Endothelial cell of umbilical vein (primary cell): ENCODE measurements at regions not wholly inside any gene's neighbourhood (a gene's known extent, or its start where the extent isn't known, plus 50 kb on each side); places are given as distances from the start of the nearest gene placed in this dataset.

Experiments
- BruUV-seq: library from RNA; stranded (reverse); fragments of 400-500 nt; replicated peaks from 2 replicates; lab custom pipeline; 2021; lab: Mats Ljungman, UMichigan
- CTCF ChIA-PET: fragments of 300-600, 350-600 bp; sonication (Branson Sonifier 250); formaldehyde crosslinking; loops from one replicate; lab custom pipeline; 2021; ENCODE audit warnings: antibody characterized with exemption, inconsistent platforms; lab: Charles Lee
- POLR2A ChIA-PET: fragments of 300-600, 350-600 bp; sonication (Branson Sonifier 250); formaldehyde crosslinking; loops from one replicate; lab custom pipeline; 2021; ENCODE audit warnings: antibody characterized with exemption, inconsistent platforms; lab: Charles Lee
- DNase-seq: peaks from one replicate; pipeline ENCODE4 v3.0.0-alpha.2; 2011; ENCODE audit warnings: low read depth, low spot score
- FAIRE-seq: peaks from 2 replicates; lab custom pipeline; 2011; peaks lifted over from hg19 to GRCh38; lab: Jason Lieb, UNC
- H2AFZ ChIP-seq: 2 replicates; pipeline ENCODE4 v1.6.0; 2012; ENCODE audit warnings: low read depth, low read length, control low read depth, inconsistent platforms
- H3K27ac ChIP-seq: 2 replicates; pipeline ENCODE4 v1.5.1; 2011; ENCODE audit warnings: low read depth, mild to moderate bottlenecking, control low read depth, low read length, moderate library complexity; ENCODE audit not compliant: insufficient read depth
- H3K27me3 ChIP-seq, 2 experiments: 2 replicates each; pipeline versions ENCODE4 v1.6.0 to v1.6.1; 2011; ENCODE audit warnings: low read length in 2 of 2, mixed read lengths in 1 of 2; ENCODE audit not compliant: control insufficient read depth in 2 of 2, insufficient read depth in 2 of 2
- H3K36me3 ChIP-seq, 2 experiments: 2 replicates in 1 of 2; 3 replicates in 1 of 2; pipeline ENCODE4 v1.5.1; 2011; ENCODE audit warnings: low read length in 2 of 2, mild to moderate bottlenecking in 1 of 2, moderate library complexity in 1 of 2; ENCODE audit not compliant: control insufficient read depth in 2 of 2, insufficient read depth in 2 of 2; ENCODE audit errors: extremely low read depth in 1 of 2
- H3K4me1 ChIP-seq: 3 replicates; pipeline ENCODE4 v1.5.1; 2011; ENCODE audit warnings: mild to moderate bottlenecking, low read length; ENCODE audit not compliant: control insufficient read depth, insufficient read depth; ENCODE audit errors: extremely low read depth
- H3K4me2 ChIP-seq: 2 replicates; pipeline ENCODE4 v1.6.1; 2011; ENCODE audit warnings: low read length, control low read depth, mixed read lengths; ENCODE audit not compliant: insufficient read depth
- H3K4me3 ChIP-seq, 3 experiments: fragments of 200-600 bp in 1 of 3; sonication (generic), shearing (Covaris generic) in 1 of 3; replicated peaks in 1 of 3; 2 replicates each; pipeline ENCODE4 v1.5.1; 2011 to 2016; ENCODE audit warnings: control low read depth in 3 of 3, low read length in 3 of 3, mild to moderate bottlenecking in 2 of 3, inconsistent platforms in 1 of 3, low read depth in 1 of 3, moderate library complexity in 1 of 3; ENCODE audit not compliant: insufficient read depth in 1 of 3
- H3K79me2 ChIP-seq: 2 replicates; pipeline ENCODE4 v1.6.0; 2012; ENCODE audit warnings: low read length, inconsistent platforms; ENCODE audit not compliant: control insufficient read depth, insufficient read depth
- H3K9ac ChIP-seq: replicated peaks from 2 replicates; pipeline ENCODE3; 2011; ENCODE audit warnings: low read length, control low read depth; ENCODE audit not compliant: insufficient read depth; ENCODE audit errors: extremely low read depth
- H3K9me1 ChIP-seq: replicated peaks from 3 replicates; pipeline ENCODE4 v1.6.0; 2011; ENCODE audit warnings: mild to moderate bottlenecking, low read length; ENCODE audit not compliant: control insufficient read depth, insufficient read depth; ENCODE audit errors: extremely low read depth
- H3K9me3 ChIP-seq: replicated peaks from 2 replicates; pipeline ENCODE4 v1.5.1; 2012; ENCODE audit warnings: low read length, inconsistent platforms; ENCODE audit not compliant: control insufficient read depth, insufficient read depth
- H4K20me1 ChIP-seq: replicated peaks from 2 replicates; pipeline ENCODE3; 2011; ENCODE audit warnings: mild to moderate bottlenecking, low read length; ENCODE audit not compliant: control insufficient read depth, insufficient read depth; ENCODE audit errors: extremely low read depth
- EZH2 ChIP-seq: IDR thresholded peaks from 2 replicates; pipeline ENCODE4 v1.6.1; 2012; ENCODE audit warnings: borderline replicate concordance, low read depth, mild to moderate bottlenecking, moderate library complexity, low read length, inconsistent platforms; ENCODE audit not compliant: severe bottlenecking
- FOS ChIP-seq: IDR thresholded peaks from 2 replicates; pipeline ENCODE4 v1.6.1; 2011; ENCODE audit warnings: mild to moderate bottlenecking, low read length, moderate library complexity, borderline replicate concordance; ENCODE audit not compliant: insufficient read depth
- GATA2 ChIP-seq: IDR thresholded peaks from 2 replicates; pipeline ENCODE4 v1.7.0; 2011; ENCODE audit warnings: low read depth, mild to moderate bottlenecking, moderate library complexity, mixed read lengths, low read length; ENCODE audit not compliant: insufficient read length, insufficient read depth
- JUN ChIP-seq: IDR thresholded peaks from 2 replicates; pipeline ENCODE4 v1.6.1; 2011; ENCODE audit warnings: borderline replicate concordance, low read depth; ENCODE audit not compliant: insufficient read length, insufficient read depth
- MYC ChIP-seq: IDR thresholded peaks from one replicate; pipeline ENCODE4 v1.6.1; 2011; ENCODE audit warnings: mild to moderate bottlenecking, low read depth, low read length
- POLR2A ChIP-seq: IDR thresholded peaks from 2 replicates; pipeline ENCODE4 v1.6.1; 2012; ENCODE audit warnings: low read depth, mild to moderate bottlenecking, control low read depth, low read length
- POLR2AphosphoS5 ChIP-seq: IDR thresholded peaks from 2 replicates; pipeline ENCODE4 v1.6.1; 2012; ENCODE audit warnings: low read depth, mild to moderate bottlenecking, control low read depth, low read length, moderate library complexity; ENCODE audit not compliant: insufficient read depth
- dilution Hi-C: fragments of 300-500 bp; cut with MboI; formaldehyde crosslinking; loops from one replicate; pipeline ENCODE4 v1.15.0; 2019; ENCODE audit warnings: low sequenced_read_pairs; ENCODE audit not compliant: extremely low pct_ligation_motif_present
- intact Hi-C: fragments of 100-400 bp; cut with micrococcal nuclease; formaldehyde crosslinking; loops from one replicate; pipeline ENCODE4 v1.10.0; 2022
- TF ChIP-seq, protein P1 (sequence below): IDR thresholded peaks from 2 replicates; pipeline ENCODE4 v1.6.1; 2011; ENCODE audit not compliant: insufficient read depth, insufficient read length
- TF ChIP-seq, protein P2 (sequence below), 2 donors: IDR thresholded peaks; 1 replicate in 1 of 2; 2 replicates in 1 of 2; pipeline ENCODE4 v1.5.1; 2011; ENCODE audit warnings: low read length in 2 of 2, mild to moderate bottlenecking in 2 of 2, moderate library complexity in 2 of 2, control low read depth in 1 of 2, inconsistent platforms in 1 of 2, low read depth in 1 of 2; ENCODE audit not compliant: insufficient read depth in 1 of 2; ENCODE audit errors: extremely low read depth in 1 of 2

DNA sequence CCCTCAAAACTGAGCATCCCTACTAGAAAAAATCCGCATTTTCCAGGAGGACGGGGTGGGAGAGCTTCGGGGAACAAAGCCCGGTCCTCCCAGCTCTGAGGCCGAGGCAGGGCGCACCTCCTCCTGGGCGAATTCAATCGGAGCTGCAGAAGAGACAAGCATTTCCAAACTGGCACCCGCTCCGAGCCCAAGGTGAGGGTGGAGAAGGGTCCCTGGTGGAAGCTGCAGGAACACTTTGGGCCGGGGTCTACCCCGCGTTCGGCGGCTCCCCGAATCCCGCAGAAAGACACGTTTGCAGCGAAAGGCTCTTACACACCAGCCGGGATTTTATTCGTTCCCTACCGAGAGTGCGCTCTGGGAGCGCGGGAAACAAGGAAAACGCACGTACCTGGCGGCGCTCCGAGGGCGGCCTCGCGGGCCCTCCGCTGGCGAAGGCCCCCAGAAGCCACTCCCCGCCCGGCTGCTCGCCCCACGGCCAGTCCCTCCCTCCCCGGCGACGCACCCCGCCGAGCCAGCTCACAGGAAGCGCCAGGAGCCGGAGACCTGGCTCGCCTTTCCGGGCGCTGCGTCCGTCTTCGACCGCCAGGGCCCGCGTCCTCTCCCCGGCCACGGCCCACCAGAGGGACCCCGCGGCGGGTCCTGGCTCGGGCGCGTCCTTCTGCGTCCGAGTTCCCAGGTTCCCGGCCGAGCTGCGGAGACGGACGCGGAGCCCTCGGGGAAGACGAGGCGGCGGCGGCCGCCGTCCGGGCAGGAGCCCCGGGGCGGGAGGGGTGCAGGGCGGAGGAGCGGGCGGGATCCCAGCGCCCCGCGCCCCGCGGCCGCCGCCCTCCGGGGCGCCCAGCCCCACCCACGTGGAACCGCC, 49.8 kb upstream of the BAHCC1 start:
- Histone ChIP-seq H4K20me1 (no peaks in the 10 kb centered on the region), H3K4me2 (peak overlapping the region; percentile 52), H3K27me3 (no peaks in the 10 kb centered on the region), H3K9ac (peak overlapping the region; percentile 89), H3K79me2 (peaks cover 50% of the 10 kb centered on the region), H3K9me3 (no peaks in the 10 kb centered on the region), H3K4me3 (peak overlapping the region; percentile 89 to 99 (median 95)), H3K27ac (peak overlapping the region; percentile 62), H3K9me1 (no peaks in the 10 kb centered on the region), H3K36me3 (no peaks in the 10 kb centered on the region), H3K4me1 (peaks cover 28% of the 10 kb centered on the region), H2AFZ (no peak overlapping the region)
- dilution Hi-C loops (no loop called here), intact Hi-C loops (loop anchor here (1.0 to 2.0 kb wide), 3 partner anchors 19 to 50 kb away; partner anchors contain the start of genes BAHCC1 and SLC38A10)
- no peak for TF ChIP-seq EZH2
- TF ChIP-seq, protein P1, sequence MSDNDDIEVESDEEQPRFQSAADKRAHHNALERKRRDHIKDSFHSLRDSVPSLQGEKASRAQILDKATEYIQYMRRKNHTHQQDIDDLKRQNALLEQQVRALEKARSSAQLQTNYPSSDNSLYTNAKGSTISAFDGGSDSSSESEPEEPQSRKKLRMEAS = no peak
- no peak for TF ChIP-seq GATA2
- TF ChIP-seq, protein P2, sequence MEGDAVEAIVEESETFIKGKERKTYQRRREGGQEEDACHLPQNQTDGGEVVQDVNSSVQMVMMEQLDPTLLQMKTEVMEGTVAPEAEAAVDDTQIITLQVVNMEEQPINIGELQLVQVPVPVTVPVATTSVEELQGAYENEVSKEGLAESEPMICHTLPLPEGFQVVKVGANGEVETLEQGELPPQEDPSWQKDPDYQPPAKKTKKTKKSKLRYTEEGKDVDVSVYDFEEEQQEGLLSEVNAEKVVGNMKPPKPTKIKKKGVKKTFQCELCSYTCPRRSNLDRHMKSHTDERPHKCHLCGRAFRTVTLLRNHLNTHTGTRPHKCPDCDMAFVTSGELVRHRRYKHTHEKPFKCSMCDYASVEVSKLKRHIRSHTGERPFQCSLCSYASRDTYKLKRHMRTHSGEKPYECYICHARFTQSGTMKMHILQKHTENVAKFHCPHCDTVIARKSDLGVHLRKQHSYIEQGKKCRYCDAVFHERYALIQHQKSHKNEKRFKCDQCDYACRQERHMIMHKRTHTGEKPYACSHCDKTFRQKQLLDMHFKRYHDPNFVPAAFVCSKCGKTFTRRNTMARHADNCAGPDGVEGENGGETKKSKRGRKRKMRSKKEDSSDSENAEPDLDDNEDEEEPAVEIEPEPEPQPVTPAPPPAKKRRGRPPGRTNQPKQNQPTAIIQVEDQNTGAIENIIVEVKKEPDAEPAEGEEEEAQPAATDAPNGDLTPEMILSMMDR (IDR thresholded peaks at IDR 0.05; ENCODE audit: extremely low read depth in 1 of 2, insufficient read depth in 1 of 2, low read depth in 1 of 2, low read length in 2 of 2) = peak; percentile 18 to 59
- no peak for TF ChIP-seq FOS
- no peak for TF ChIP-seq MYC
- peak; percentile 95 for TF ChIP-seq POLR2AphosphoS5
- TF ChIP-seq JUN = no peak
- peak; percentile 56 for TF ChIP-seq POLR2A
- peak; percentile 86 for DNase-seq
- ChIA-PET CTCF (interaction anchor here (0.7 to 1.2 kb wide), 5 partner anchors 20 to 221 kb away, joined by 3 to 4 read pairs (median 3); no protein-coding TSS in a partner anchor), POLR2A (interaction anchor here (0.6 to 0.8 kb wide), 2 partner anchors 50 to 190 kb away, joined by 3 read pairs; partner anchors contain the start of gene BAHCC1)
- no peak for FAIRE-seq
- TSS peak; percentile 57 for BruUV-seq
